ENCODE measurements at regions not wholly inside any gene's neighbourhood (a gene's known extent, or its start where the extent isn't known, plus 50 kb on each side); places are given as distances from the start of the nearest gene placed in this dataset.

GRCh38 chr2:2727876-2728511 lies 396.9 kb upstream of the MYT1L start:
- no peak for TF ChIP-seq CTCF (conservative IDR thresholded peaks at IDR 0.05; ENCODE audit: low read length)
- no peak for TF ChIP-seq EZH2phosphoT487 (IDR thresholded peaks at IDR 0.05; ENCODE audit: borderline replicate concordance, low read depth, low read length)
